ENCODE measurements at regions not wholly inside any gene's neighbourhood (a gene's known extent, or its start where the extent isn't known, plus 50 kb on each side); places are given as distances from the start of the nearest gene placed in this dataset.

- TF ChIP-seq POLR2A (IDR thresholded peaks at IDR 0.05) (no peak), CTCF (IDR thresholded peaks at IDR 0.05) (no peak)
Measured at GRCh38 chr2:64318476-64318748, 135.6 kb upstream of the LGALSL start.

All from gastroesophageal sphincter (tissue), 3 donors.